ENCODE measurements at regions not wholly inside any gene's neighbourhood (a gene's known extent, or its start where the extent isn't known, plus 50 kb on each side); places are given as distances from the start of the nearest gene placed in this dataset.
A peak's percentile ranks its signal among the peaks of the same experiment; 100 is the strongest.

- DNase-seq (ENCODE audit: low read depth), result no peak
- no peak overlapping the region for H3K4me3 ChIP-seq (ENCODE audit: low read depth, low read length)
- TF ChIP-seq CTCF (conservative IDR thresholded peaks at IDR 0.05; ENCODE audit: low read depth, low read length), result no peak
Measured at GRCh38 chr6:12501990-12502389, 211.8 kb downstream of the EDN1 start.

GRCh38 chr6:12504325-12504966 lies 212.1 kb upstream of the PHACTR1 start:
- H3K4me3 ChIP-seq (ENCODE audit: low read depth, low read length), result no peak overlapping the region
- DNase-seq (ENCODE audit: low read depth), result peak; percentile 12
- peak; percentile 83 for TF ChIP-seq CTCF (conservative IDR thresholded peaks at IDR 0.05; ENCODE audit: low read depth, low read length)

- TF ChIP-seq CTCF (conservative IDR thresholded peaks at IDR 0.05; ENCODE audit: low read depth, low read length), result no peak
- no peak for DNase-seq (ENCODE audit: low read depth)
- H3K4me3 ChIP-seq (ENCODE audit: low read depth, low read length), result no peak overlapping the region
Measured at GRCh38 chr6:12505486-12505885, 211.1 kb upstream of the PHACTR1 start.

GRCh38 chr6:12506159-12506558 lies 210.4 kb upstream of the PHACTR1 start:
- no peak for DNase-seq (ENCODE audit: low read depth)
- H3K4me3 ChIP-seq (ENCODE audit: low read depth, low read length), result no peak overlapping the region
- TF ChIP-seq CTCF (conservative IDR thresholded peaks at IDR 0.05; ENCODE audit: low read depth, low read length), result no peak

- no peak for TF ChIP-seq CTCF (conservative IDR thresholded peaks at IDR 0.05; ENCODE audit: low read depth, low read length)
- H3K4me3 ChIP-seq (ENCODE audit: low read depth, low read length), result no peak overlapping the region
- DNase-seq (ENCODE audit: low read depth), result no peak
Measured at GRCh38 chr6:12507636-12508035, 208.9 kb upstream of the PHACTR1 start.

- H3K4me3 ChIP-seq (ENCODE audit: low read depth, low read length), result no peak overlapping the region
- no peak for TF ChIP-seq CTCF (conservative IDR thresholded peaks at IDR 0.05; ENCODE audit: low read depth, low read length)
- DNase-seq (ENCODE audit: low read depth), result no peak
Measured at GRCh38 chr6:12508553-12508952, 208.0 kb upstream of the PHACTR1 start.

- H3K4me3 ChIP-seq (ENCODE audit: low read depth, low read length), result no peak overlapping the region
- no peak for DNase-seq (ENCODE audit: low read depth)
- TF ChIP-seq CTCF (conservative IDR thresholded peaks at IDR 0.05; ENCODE audit: low read depth, low read length), result no peak
Measured at GRCh38 chr6:12509060-12509459, 207.5 kb upstream of the PHACTR1 start.

Measured in epithelial cell of proximal tubule (primary cell).